H9 (cell line): ENCODE measurements at regions not wholly inside any gene's neighbourhood (a gene's known extent, or its start where the extent isn't known, plus 50 kb on each side); places are given as distances from the start of the nearest gene placed in this dataset.

Experiments
- DNase-seq: peaks from one replicate; pipeline ENCODE4 v3.0.0-alpha.2; 2017
- H2AFZ ChIP-seq: one replicate; pipeline ENCODE4 v1.6.1; 2013; ENCODE audit warnings: mild to moderate bottlenecking, low read length, control low read depth, moderate library complexity
- H2AK5ac ChIP-seq: 2 replicates; pipeline ENCODE4 v1.6.1; 2013; ENCODE audit warnings: low read length, control low read depth, mixed read lengths; ENCODE audit not compliant: insufficient read length
- H2BK120ac ChIP-seq: one replicate; pipeline ENCODE4 v1.6.1; 2013; ENCODE audit warnings: low read depth, mild to moderate bottlenecking, low read length, control low read depth, inconsistent platforms; ENCODE audit not compliant: poor library complexity, severe bottlenecking
- H2BK12ac ChIP-seq: 2 replicates; pipeline ENCODE4 v1.6.1; 2013; ENCODE audit warnings: low read length, control low read depth, mixed read lengths, low read depth; ENCODE audit not compliant: insufficient read length
- H2BK15ac ChIP-seq: 2 replicates; pipeline ENCODE4 v1.6.1; 2013; ENCODE audit warnings: low read depth, low read length, control low read depth
- H2BK20ac ChIP-seq: one replicate; pipeline ENCODE4 v1.6.1; 2013; ENCODE audit warnings: low read depth, mild to moderate bottlenecking, low read length, control low read depth, inconsistent platforms; ENCODE audit not compliant: poor library complexity, severe bottlenecking
- H2BK5ac ChIP-seq: 2 replicates; pipeline ENCODE4 v1.6.1; 2013; ENCODE audit warnings: low read length, control low read depth, mixed read lengths; ENCODE audit not compliant: insufficient read length
- H3K14ac ChIP-seq: 2 replicates; pipeline ENCODE4 v1.6.1; 2013; ENCODE audit warnings: low read length, control low read depth; ENCODE audit not compliant: insufficient read depth
- H3K18ac ChIP-seq: 2 replicates; pipeline ENCODE4 v1.6.1; 2013; ENCODE audit warnings: low read depth, mild to moderate bottlenecking, mixed read lengths, low read length, control low read depth; ENCODE audit not compliant: insufficient read length
- H3K23ac ChIP-seq: 2 replicates; pipeline ENCODE4 v1.6.1; 2013; ENCODE audit warnings: low read length, control low read depth, mixed read lengths, low read depth; ENCODE audit not compliant: insufficient read length
- H3K23me2 ChIP-seq: 2 replicates; pipeline ENCODE4 v1.6.1; 2013; ENCODE audit warnings: low read depth, mild to moderate bottlenecking, mixed read lengths, low read length, control low read depth; ENCODE audit not compliant: insufficient read length, poor library complexity, severe bottlenecking
- H3K27ac ChIP-seq: 2 replicates; pipeline ENCODE4 v1.5.1; 2013; ENCODE audit warnings: low read length, control low read depth, mixed read lengths, low read depth; ENCODE audit not compliant: insufficient read length
- H3K27me3 ChIP-seq: 2 replicates; pipeline ENCODE4 v1.6.1; 2013; ENCODE audit warnings: low read length, control low read depth, inconsistent platforms; ENCODE audit not compliant: insufficient read depth
- H3K4ac ChIP-seq: 2 replicates; pipeline ENCODE4 v1.6.1; 2013; ENCODE audit warnings: low read depth, mild to moderate bottlenecking, control low read depth, inconsistent platforms, low read length, moderate library complexity
- H3K4me1 ChIP-seq: 2 replicates; pipeline ENCODE4 v1.6.1; 2013; ENCODE audit warnings: low read length, control low read depth, inconsistent platforms; ENCODE audit not compliant: insufficient read depth
- H3K4me2 ChIP-seq: 2 replicates; pipeline ENCODE4 v1.6.1; 2013; ENCODE audit warnings: low read length, control low read depth, mixed read lengths; ENCODE audit not compliant: insufficient read length, insufficient read depth
- H3K56ac ChIP-seq: 2 replicates; pipeline ENCODE4 v1.6.1; 2013; ENCODE audit warnings: low read depth, mild to moderate bottlenecking, mixed read lengths, low read length, control low read depth; ENCODE audit not compliant: insufficient read length
- H3K79me1 ChIP-seq: 2 replicates; pipeline ENCODE4 v1.6.1; 2013; ENCODE audit warnings: low read depth, mild to moderate bottlenecking, moderate library complexity, low read length, control low read depth, inconsistent platforms; ENCODE audit not compliant: insufficient read depth, poor library complexity, severe bottlenecking
- H3K79me2 ChIP-seq: 2 replicates; pipeline ENCODE4 v1.6.1; 2013; ENCODE audit warnings: low read length, control low read depth, inconsistent platforms; ENCODE audit not compliant: insufficient read depth
- H3K9ac ChIP-seq: 2 replicates; pipeline ENCODE4 v1.6.1; 2013; ENCODE audit warnings: low read length, control low read depth, mixed read lengths; ENCODE audit not compliant: insufficient read length; ENCODE audit errors: extremely low read depth
- H3K9me3 ChIP-seq: one replicate; pipeline ENCODE4 v1.6.1; 2013; ENCODE audit warnings: low read depth, low read length, inconsistent platforms; ENCODE audit not compliant: control insufficient read depth
- H3T11ph ChIP-seq: one replicate; pipeline ENCODE4 v1.6.1; 2013; ENCODE audit warnings: mild to moderate bottlenecking, low read length, control low read depth, inconsistent platforms
- H4K20me1 ChIP-seq: one replicate; pipeline ENCODE4 v1.6.1; 2013; ENCODE audit not compliant: control insufficient read depth, insufficient read length, insufficient read depth
- H4K5ac ChIP-seq: 2 replicates; pipeline ENCODE4 v1.6.1; 2013; ENCODE audit warnings: low read depth, mild to moderate bottlenecking, mixed read lengths, low read length, control low read depth; ENCODE audit not compliant: insufficient read length
- H4K8ac ChIP-seq: replicated peaks from 2 replicates; pipeline ENCODE4 v1.6.1; 2013; ENCODE audit warnings: low read length, control low read depth, mixed read lengths, low read depth; ENCODE audit not compliant: insufficient read length
- H4K91ac ChIP-seq: 2 replicates; pipeline ENCODE4 v1.6.1; 2013; ENCODE audit warnings: low read depth, mild to moderate bottlenecking, moderate library complexity, mixed read lengths, low read length, control low read depth; ENCODE audit not compliant: insufficient read length
- H3K27ac Mint-ChIP-seq, 3 experiments: 2 replicates in 2 of 3; 3 replicates in 1 of 3; pipeline ENCODE4 v1.8.0; 2020 to 2021; ENCODE audit warnings: mixed read lengths in 3 of 3, mild to moderate bottlenecking in 1 of 3, moderate library complexity in 1 of 3
- H3K27me3 Mint-ChIP-seq: 2 replicates; pipeline ENCODE4 v1.8.0; 2021; ENCODE audit warnings: low read depth, mild to moderate bottlenecking, moderate library complexity, mixed read lengths
- H3K36me3 Mint-ChIP-seq, 3 experiments: 2 replicates in 2 of 3; 3 replicates in 1 of 3; pipeline ENCODE4 v1.8.0; 2020 to 2021; ENCODE audit warnings: low read depth in 3 of 3, mixed read lengths in 3 of 3; ENCODE audit not compliant: insufficient read depth in 1 of 3
- H3K4me1 Mint-ChIP-seq, 2 experiments: 2 replicates each; pipeline ENCODE4 v1.8.0; 2020; ENCODE audit warnings: mixed read lengths in 2 of 2
- H3K4me3 Mint-ChIP-seq, 2 experiments: 2 replicates in 1 of 2; 3 replicates in 1 of 2; pipeline ENCODE4 v1.8.0; 2020 to 2021; ENCODE audit warnings: mild to moderate bottlenecking in 2 of 2, mixed read lengths in 2 of 2, moderate library complexity in 1 of 2
- H3K9me3 Mint-ChIP-seq, 2 experiments: 2 replicates in 1 of 2; 3 replicates in 1 of 2; pipeline ENCODE4 v1.8.0; 2020; ENCODE audit warnings: mild to moderate bottlenecking in 2 of 2, mixed read lengths in 2 of 2, moderate library complexity in 1 of 2
- WGBS: extraction: QIAGEN DNeasy Blood & Tissue Kit; methylation state at CpG from one replicate; pipeline ENCODE4 v1.1.7; 2013; ENCODE audit warnings: missing lambda C conversion rate, low lambda C conversion rate, mixed read lengths; ENCODE audit not compliant: insufficient read length; ENCODE audit errors: extremely low coverage; 5-methylcytosine and 5-hydroxymethylcytosine counted together
- TF ChIP-seq, protein P1 (sequence below): fragments of 200-600 bp; sonication (generic); conservative IDR thresholded peaks from 3 replicates; pipeline ENCODE4 v1.8.0; 2021; ENCODE audit warnings: antibody characterized with exemption, mild to moderate bottlenecking

DNA sequence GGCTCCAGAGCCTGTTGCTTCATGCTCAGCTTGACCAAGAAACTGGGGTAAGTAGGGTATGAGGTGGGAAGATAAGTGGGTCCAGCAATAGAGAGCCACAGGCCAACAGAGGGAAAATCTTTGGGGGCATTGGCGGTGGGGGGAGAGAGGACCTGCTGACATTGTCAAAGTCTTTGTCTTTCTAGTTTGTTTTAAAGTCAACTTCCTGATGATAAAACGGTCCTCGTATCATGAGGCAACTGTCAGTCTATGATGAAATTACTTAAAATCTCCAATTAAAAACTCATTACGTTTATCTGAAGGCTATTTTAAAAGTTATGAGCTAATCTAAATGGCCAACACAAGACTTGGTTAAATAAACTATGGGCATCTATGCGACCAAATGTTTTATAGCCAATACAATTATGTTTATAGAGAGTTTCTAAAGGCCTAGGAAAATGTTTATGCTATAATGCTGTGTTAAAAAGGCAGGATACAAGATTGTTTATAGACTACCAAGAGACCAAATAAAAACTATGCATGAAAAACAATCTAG, 84.4 kb upstream of the CD28 start:
- Histone ChIP-seq H3K27me3 (no peaks in the 10 kb centered on the region), H3K14ac (no peak overlapping the region), H2AFZ (no peak overlapping the region), H3K27ac (no peak overlapping the region), H4K20me1 (no peaks in the 10 kb centered on the region), H3K4me2 (no peak overlapping the region), H2BK120ac (no peak overlapping the region), H3K23ac (no peak overlapping the region), H3K4ac (no peak overlapping the region), H2BK12ac (no peak overlapping the region), H3K9ac (no peak overlapping the region), H4K91ac (no peak overlapping the region), H2AK5ac (no peak overlapping the region), H3K9me3 (no peaks in the 10 kb centered on the region), H4K5ac (no peak overlapping the region), H4K8ac (no peak overlapping the region), H2BK15ac (no peak overlapping the region), H2BK5ac (no peak overlapping the region), H2BK20ac (no peak overlapping the region), H3K56ac (no peak overlapping the region), H3K79me1 (no peaks in the 10 kb centered on the region), H3K4me1 (no peaks in the 10 kb centered on the region), H3K23me2 (no peaks in the 10 kb centered on the region), H3K18ac (no peak overlapping the region), H3K79me2 (no peaks in the 10 kb centered on the region), H3T11ph (no peak overlapping the region)
- Mint-ChIP-seq H3K36me3 (no peaks in the 10 kb centered on the region; a peak in 1 of 7 replicates), H3K4me3 (no peak overlapping the region), H3K4me1 (no peaks in the 10 kb centered on the region; a peak in 1 of 4 replicates), H3K9me3 (no peaks in the 10 kb centered on the region; a peak in 1 of 5 replicates), H3K27ac (no peak overlapping the region), H3K27me3 (no peaks in the 10 kb centered on the region; the same call in 1 of the 2 replicates)
- no peak for DNase-seq
- TF ChIP-seq, protein P1, sequence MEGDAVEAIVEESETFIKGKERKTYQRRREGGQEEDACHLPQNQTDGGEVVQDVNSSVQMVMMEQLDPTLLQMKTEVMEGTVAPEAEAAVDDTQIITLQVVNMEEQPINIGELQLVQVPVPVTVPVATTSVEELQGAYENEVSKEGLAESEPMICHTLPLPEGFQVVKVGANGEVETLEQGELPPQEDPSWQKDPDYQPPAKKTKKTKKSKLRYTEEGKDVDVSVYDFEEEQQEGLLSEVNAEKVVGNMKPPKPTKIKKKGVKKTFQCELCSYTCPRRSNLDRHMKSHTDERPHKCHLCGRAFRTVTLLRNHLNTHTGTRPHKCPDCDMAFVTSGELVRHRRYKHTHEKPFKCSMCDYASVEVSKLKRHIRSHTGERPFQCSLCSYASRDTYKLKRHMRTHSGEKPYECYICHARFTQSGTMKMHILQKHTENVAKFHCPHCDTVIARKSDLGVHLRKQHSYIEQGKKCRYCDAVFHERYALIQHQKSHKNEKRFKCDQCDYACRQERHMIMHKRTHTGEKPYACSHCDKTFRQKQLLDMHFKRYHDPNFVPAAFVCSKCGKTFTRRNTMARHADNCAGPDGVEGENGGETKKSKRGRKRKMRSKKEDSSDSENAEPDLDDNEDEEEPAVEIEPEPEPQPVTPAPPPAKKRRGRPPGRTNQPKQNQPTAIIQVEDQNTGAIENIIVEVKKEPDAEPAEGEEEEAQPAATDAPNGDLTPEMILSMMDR, result no peak
- no CpG with 5 or more reads among the region's 5 CpGs for WGBS
